ENCODE measurements at regions not wholly inside any gene's neighbourhood (a gene's known extent, or its start where the extent isn't known, plus 50 kb on each side); places are given as distances from the start of the nearest gene placed in this dataset.
A peak's percentile ranks its signal among the peaks of the same experiment; 100 is the strongest.
"Not testable (repeated sequence)": the region's sequence is repeated elsewhere in the genome, so short reads cannot be mapped to it uniquely, and the experiment has no call there.

DNA sequence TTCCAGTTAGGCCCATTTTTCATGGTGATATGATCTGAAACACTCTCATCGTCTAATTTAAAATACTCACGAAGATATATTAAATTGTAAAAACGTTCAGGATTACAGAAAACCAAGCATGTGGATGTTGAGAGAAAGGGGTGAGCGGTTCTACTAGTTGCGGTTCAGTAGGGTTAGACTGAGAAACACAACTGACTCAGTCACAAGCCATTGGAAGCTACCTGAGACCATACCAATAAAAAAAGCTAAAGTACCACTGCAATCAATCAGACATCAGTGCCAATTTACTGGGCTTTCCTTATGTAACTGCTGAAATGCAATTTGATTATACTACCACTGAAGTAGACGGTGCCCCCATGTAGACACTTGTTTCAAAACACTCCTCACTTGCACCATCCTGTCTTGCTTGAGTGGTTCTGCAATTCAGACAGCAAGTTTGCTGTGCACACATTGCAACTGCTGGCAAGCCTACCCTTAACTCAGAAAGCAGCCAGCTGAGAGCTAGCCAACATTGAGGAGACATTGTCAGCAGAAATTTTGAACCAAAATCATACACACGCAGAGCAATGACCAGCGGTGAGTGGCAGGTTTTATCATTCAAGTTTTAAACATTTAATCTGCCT is 368.7 kb upstream of the ARHGEF26 start:
- DNase-seq (ENCODE audit: low read depth), result peak; percentile 77

DNA sequence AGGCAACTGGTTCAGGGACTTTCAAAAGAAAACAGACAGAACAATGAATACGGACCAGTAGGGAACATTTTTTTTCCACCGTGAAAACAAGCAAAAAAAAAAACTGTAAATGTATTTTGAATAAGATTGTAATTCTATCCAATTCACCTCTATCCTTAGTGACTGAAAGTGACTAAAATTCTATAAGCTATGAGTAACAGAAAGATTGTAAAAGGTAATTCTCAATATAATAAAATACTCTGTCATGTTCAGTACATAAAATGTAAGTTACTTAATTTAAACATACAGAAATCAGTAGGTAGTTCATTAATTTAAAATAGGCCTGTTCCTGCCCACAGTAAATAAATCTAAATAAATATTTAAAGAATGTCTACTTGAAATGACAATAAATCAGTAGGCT is 368.2 kb upstream of the ARHGEF26 start:
- no peak for DNase-seq (ENCODE audit: low read depth)

DNA sequence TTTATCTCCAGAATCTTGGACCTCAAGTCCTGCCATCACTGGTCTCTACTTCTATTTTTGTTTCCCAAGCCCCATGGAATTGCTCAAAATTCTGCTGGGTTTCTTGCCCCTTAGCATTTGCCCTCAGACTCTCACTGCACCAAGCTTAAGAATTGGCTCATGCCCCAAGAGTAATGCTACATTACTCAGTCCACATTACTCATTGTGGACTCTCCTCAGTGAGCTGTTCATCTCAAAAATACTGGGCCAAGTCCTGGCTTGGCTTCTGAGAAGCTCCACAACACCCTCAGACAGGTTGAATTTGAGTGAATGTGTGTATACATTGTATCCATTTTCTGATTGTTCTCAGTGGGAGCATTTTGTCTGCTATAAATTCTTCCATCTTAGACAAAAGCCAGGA is 364.4 kb upstream of the ARHGEF26 start:
- DNase-seq (ENCODE audit: low read depth), result peak; percentile 13

DNA sequence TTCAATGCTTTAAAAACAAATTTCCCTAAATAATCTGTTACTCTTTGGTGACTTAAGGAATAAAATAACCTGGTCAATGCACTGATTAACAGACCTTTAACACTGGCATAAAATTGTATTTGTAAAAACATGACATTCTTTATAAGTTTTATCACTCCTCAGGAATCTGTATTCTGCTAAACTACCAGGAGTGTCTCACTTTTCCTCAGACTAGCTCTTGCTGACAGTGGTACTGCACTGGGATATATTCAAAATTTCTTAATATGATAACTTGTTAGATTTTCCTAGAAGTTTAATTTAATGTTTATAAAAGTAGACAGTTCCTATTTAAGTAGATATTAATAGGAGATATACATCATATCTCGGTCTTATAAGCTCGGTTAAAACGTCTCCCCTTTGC is 363.4 kb upstream of the ARHGEF26 start:
- DNase-seq (ENCODE audit: low read depth), result no peak

GRCh38 chr3:153760948-153761347 is 360.2 kb upstream of the ARHGEF26 start:
- DNase-seq (ENCODE audit: low read depth), result no peak

DNA sequence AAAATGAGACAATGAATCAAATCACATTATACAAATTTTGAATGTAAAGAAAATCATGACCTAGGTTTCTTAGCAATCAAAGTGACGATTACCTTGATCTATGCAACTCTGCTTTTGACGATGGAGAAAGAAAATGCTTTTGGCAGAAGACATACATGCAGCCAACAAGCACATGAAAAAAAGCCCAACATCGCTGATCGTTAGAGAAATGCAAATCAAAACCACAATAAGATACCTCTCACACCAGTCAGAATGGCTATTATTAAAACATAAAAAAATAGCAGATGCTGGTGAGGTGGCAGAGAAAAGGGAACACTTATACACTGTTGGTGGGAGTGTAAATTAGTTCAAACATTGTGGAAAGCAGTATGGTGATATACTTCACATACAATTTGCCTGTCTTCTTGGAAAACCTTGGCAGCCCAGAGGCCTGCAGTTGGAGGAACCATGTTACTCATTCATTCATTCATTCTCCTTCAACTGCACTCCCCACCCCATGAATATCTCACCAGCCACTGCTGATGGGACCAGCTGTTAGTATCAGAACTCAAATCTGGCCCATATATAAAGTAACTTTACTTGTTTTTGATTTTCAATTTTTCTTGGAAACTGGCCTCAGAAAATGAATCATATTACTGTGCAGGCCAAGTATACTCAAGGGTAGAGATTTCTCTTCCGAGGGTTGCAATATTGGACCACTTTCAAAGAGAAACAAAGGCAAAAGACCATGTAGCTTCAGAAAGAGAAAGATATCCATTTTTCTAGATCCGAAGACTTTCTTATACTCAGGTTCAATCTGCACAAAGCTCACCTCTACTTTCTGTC is 358.6 kb upstream of the ARHGEF26 start:
- peak; percentile 11 for DNase-seq (ENCODE audit: low read depth)

GRCh38 chr3:153767601-153768560 is 353.3 kb upstream of the ARHGEF26 start:
- DNase-seq (ENCODE audit: low read depth), result no peak

DNA sequence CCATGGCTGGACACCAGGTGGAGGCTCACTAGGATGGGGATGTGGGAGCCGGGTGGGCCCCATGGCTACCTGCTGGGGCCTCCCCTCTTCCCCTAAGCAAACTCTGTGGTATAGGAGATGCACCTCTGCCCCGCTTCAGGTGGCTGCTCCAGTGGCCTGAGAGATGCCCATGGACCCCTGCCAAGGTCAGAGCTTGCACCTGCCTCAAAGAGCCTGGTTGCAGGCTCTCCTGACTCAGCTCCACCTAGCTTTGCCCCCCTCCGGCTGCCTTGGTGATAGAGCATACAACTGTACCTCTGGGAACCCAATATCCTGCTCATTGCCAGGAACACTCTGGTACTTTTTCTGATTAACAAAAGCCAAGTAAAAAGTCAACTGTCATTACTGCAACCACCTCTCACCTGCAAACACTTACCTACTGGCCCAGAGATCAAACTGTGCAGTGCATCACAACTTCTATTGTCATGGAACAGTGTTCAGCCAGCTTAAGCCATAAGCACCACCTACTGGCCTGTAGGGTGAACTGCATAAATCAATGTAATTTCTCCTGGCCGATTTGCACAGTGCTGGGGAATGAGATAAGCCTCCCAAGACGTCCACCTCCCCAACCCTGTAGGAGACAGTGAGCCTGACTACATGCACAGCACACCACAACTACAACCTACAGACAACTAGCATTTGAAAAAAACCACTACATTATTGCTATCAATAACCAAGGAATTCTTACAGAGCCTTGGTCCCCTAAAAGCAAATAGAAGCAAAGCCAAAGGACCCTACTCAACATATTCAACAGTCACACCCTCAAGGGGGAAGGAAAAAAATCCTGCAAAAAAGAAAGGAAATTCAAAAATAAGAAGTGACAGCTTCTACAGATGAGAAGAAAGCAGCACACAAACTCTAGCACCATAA is 352.4 kb upstream of the ARHGEF26 start:
- peak; percentile 54 for DNase-seq (ENCODE audit: low read depth)

DNA sequence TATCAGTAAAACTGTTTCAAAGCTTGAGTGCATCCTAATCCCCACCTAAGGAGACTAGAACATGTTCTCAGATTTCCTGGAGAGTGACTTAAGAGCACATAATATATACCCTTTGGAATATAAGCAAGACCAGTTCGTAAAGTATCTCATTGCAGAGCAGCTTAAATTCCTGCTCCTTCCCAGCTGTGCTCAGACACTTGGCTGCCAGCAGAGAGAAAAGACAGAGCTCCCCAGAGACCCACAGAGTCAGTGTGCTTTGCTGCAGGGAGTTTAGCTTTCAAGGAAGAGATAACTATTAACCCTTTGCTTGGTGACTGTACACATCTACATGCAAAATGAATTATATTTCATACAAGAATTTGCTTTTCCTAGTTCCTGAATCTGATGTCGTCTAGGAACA is 338.1 kb upstream of the ARHGEF26 start:
- peak; percentile 48 for DNase-seq (ENCODE audit: low read depth)

- DNase-seq (ENCODE audit: low read depth), result peak; percentile 13
Measured at GRCh38 chr3:153783741-153784480, 337.3 kb upstream of the ARHGEF26 start.

GRCh38 chr3:153785901-153786300 is 335.3 kb upstream of the ARHGEF26 start:
- DNase-seq (ENCODE audit: low read depth), result no peak

DNA sequence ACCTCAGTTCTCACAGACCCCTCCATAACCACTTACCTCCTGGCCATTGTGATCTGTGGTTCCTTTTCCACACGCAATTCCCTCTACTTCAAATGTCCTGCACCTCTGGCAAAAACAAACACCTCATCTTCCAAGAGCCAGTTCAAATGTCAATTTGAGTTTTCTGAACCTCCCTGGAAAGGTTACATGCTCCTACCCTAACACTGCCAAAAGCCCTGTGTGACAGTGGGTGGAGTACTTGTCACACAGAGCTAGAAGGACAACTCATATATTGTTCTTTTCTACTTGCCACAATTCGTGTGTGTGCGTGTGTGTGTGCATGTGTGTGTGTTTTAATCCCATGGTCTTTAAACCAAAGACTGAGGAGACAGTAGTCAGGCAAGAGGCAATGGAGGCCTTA is 331.8 kb upstream of the ARHGEF26 start:
- DNase-seq (ENCODE audit: low read depth), result no peak

DNA sequence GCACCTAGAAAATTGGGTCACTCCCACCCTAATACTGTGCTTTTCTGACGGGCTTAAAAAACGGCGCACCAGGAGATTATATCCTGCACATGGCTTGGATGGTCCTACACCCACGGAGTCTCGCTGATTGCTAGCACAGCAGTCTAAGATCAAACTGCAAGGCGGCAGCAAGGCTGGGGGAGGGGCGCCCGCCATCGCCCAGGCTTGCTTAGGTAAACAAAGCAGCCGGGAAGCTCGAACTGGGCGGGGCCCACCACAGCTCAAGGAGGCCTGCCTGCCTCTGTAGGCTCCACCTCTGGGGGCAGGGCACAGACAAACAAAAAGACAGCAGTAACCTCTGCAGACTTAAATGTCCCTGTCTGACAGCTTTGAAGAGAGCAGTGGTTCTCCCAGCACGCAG is 324.1 kb upstream of the ARHGEF26 start:
- DNase-seq (ENCODE audit: low read depth), result not testable (repeated sequence)

DNA sequence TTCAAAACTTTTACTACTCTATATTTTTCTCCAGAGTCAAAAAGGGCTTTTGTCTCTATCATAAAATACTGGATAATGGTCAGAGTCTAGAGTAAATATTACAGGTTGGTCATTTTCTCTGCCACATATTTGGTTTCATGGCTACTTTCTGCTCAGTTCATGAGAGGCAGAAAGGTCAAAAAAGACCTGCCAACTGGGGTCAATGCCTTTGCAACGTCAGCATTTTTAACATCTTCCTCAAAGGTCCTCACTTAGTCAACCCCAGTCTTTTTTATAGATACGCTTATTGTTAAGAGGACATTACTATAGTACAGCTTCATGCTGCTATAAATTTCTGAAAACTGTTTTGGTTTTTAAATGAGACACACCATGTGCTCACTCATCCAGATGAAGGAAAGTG is 312.1 kb upstream of the ARHGEF26 start:
- no peak for DNase-seq (ENCODE audit: low read depth)

DNA sequence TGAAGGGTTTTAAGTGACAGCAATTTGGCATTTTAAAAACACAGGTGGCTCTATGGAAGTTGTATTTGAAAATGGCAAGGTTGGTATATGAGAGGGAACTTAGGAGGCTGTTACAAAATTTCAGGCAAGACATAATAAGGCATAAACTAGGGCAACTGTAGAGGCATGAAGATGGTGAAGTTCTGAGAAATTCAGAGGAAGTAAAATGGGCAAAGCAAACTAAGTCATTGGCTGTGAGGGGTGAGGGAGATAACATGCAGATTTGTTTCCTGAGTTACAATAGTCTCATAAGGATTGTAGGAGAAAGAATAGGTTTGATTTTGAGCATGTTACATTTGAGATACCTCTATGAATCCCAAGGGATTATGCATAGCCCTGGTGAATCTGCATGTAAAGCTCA is 302.9 kb upstream of the ARHGEF26 start:
- no peak for DNase-seq (ENCODE audit: low read depth)

- DNase-seq (ENCODE audit: low read depth), result no peak
Measured at GRCh38 chr3:153820035-153820434, 301.2 kb upstream of the ARHGEF26 start.

GRCh38 chr3:153828346-153828745 is 292.8 kb upstream of the ARHGEF26 start:
- DNase-seq (ENCODE audit: low read depth), result not testable (repeated sequence)

GRCh38 chr3:153829606-153830170 is 291.5 kb upstream of the ARHGEF26 start:
- DNase-seq (ENCODE audit: low read depth), result peak; percentile 6

DNA sequence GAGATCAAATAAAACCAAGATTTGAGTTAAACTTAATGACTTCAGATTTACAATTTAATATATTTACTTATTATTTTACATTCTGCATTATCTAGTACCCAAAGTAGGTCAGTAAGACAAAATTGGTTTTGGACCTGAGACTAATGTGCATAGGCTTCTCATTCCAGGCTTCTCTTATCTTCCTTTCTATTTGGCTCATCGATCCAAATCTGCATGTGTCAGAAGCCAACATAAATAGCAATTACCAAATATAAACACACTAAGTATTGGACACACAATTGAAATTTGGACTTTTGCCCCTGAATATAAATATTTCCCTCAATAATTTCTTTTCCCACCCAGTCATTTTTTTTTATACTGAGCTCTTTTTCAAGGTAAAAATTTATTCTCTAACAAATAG is 290.6 kb upstream of the ARHGEF26 start:
- DNase-seq (ENCODE audit: low read depth), result no peak

DNA sequence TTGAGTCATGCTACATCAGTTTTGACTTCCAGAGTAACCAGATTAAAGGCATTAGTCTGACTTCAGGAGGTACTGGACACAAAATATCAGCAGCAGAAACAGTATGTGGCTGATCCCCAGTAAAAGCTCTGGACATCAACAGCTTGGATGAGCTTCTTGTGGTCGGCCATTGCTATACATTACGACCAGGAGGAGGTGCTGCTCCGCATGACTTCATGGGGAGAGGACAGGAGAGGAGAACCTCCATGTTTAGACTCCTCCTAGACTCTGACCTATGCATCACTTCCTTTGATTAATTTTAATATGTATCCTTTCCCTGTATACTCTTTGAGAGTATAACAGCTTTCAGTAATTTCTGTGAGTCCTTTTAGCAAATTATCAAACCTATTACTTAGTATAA is 285.6 kb upstream of the ARHGEF26 start:
- no peak for DNase-seq (ENCODE audit: low read depth)
